Calu3 (cell line): ENCODE measurements at regions not wholly inside any gene's neighbourhood (a gene's known extent, or its start where the extent isn't known, plus 50 kb on each side); places are given as distances from the start of the nearest gene placed in this dataset.

Source experiments
- BruUV-seq: library from RNA; stranded (reverse); fragments of 400-500 nt; replicated peaks from 2 replicates; lab custom pipeline; 2021; lab: Mats Ljungman, UMichigan
- CTCF ChIA-PET: fragments of 300-600 bp; sonication (Branson Sonifier 250); formaldehyde crosslinking; loops from one replicate; lab custom pipeline; 2022; ENCODE audit warnings: antibody characterized with exemption; lab: Charles Lee
- DNase-seq: peaks from one replicate; pipeline ENCODE4 v3.0.0; 2022
- H3K27ac Mint-ChIP-seq: one replicate; pipeline ENCODE4 v1.8.0; 2022; ENCODE audit warnings: mixed read lengths; ENCODE audit not compliant: unreplicated experiment
- H3K27me3 Mint-ChIP-seq: one replicate; pipeline ENCODE4 v1.8.0; 2022; ENCODE audit warnings: mixed read lengths; ENCODE audit not compliant: unreplicated experiment
- H3K36me3 Mint-ChIP-seq: one replicate; pipeline ENCODE4 v1.8.0; 2022; ENCODE audit warnings: mild to moderate bottlenecking, moderate library complexity, mixed read lengths; ENCODE audit not compliant: insufficient read depth, unreplicated experiment
- H3K4me1 Mint-ChIP-seq: one replicate; pipeline ENCODE4 v1.8.0; 2022; ENCODE audit warnings: mild to moderate bottlenecking, low read depth, mixed read lengths; ENCODE audit not compliant: unreplicated experiment
- H3K4me3 Mint-ChIP-seq: one replicate; pipeline ENCODE4 v1.8.0; 2022; ENCODE audit warnings: mild to moderate bottlenecking, low read depth, moderate library complexity, mixed read lengths; ENCODE audit not compliant: unreplicated experiment
- H3K9me3 Mint-ChIP-seq: one replicate; pipeline ENCODE4 v1.8.0; 2022; ENCODE audit warnings: low read depth, mixed read lengths; ENCODE audit not compliant: unreplicated experiment
- CTCF ChIP-seq: fragments of 200-600 bp; IDR thresholded peaks from one replicate; pipeline ENCODE4 v1.8.0; 2022; ENCODE audit warnings: antibody characterized with exemption; ENCODE audit not compliant: unreplicated experiment
- intact Hi-C: fragments of 100-400 bp; cut with micrococcal nuclease; formaldehyde crosslinking; loops from one replicate; pipeline ENCODE4 v1.10.0; 2022; ENCODE audit not compliant: unreplicated experiment

GRCh38 chr2:64711252-64711800, 57.6 kb upstream of the SERTAD2 start:
- Mint-ChIP-seq H3K4me3 (no peak overlapping the region), H3K9me3 (no peaks in the 10 kb centered on the region), H3K27me3 (no peaks in the 10 kb centered on the region), H3K27ac (no peak overlapping the region), H3K36me3 (no peaks in the 10 kb centered on the region), H3K4me1 (no peaks in the 10 kb centered on the region)
- TF ChIP-seq CTCF = no peak
- no TSS peak for BruUV-seq
- DNase-seq = no peak
- intact Hi-C loops = no loop called here
- CTCF ChIA-PET = no interaction called here

- no TSS peak for BruUV-seq
- no peak overlapping the region for H3K4me3 Mint-ChIP-seq
These were observed 60.0 kb upstream of the SERTAD2 start for GRCh38 chr2:64713686-64714085.

GRCh38 chr2:64716569-64716968, 62.9 kb upstream of the SERTAD2 start:
- TF ChIP-seq CTCF = no peak
- Mint-ChIP-seq H3K9me3 (no peaks in the 10 kb centered on the region), H3K4me3 (no peak overlapping the region), H3K27me3 (no peaks in the 10 kb centered on the region), H3K36me3 (no peaks in the 10 kb centered on the region), H3K4me1 (no peaks in the 10 kb centered on the region), H3K27ac (no peak overlapping the region)
- intact Hi-C loops = no loop called here
- CTCF ChIA-PET = interaction anchor here (0.6 kb wide), 1 partner anchor 182 kb away, joined by 3 read pairs; no protein-coding TSS in a partner anchor
- no TSS peak for BruUV-seq
- DNase-seq = no peak

More at GRCh38 chr2:64713686-64714085, 60.0 kb upstream of the SERTAD2 start:
- CTCF ChIA-PET = no interaction called here
- Mint-ChIP-seq H3K9me3 (no peaks in the 10 kb centered on the region), H3K27me3 (no peaks in the 10 kb centered on the region), H3K36me3 (no peaks in the 10 kb centered on the region), H3K27ac (no peak overlapping the region), H3K4me1 (no peaks in the 10 kb centered on the region)
- TF ChIP-seq CTCF = no peak
- intact Hi-C loops = no loop called here
- no peak for DNase-seq

GRCh38 chr2:64718250-64718885, 64.7 kb upstream of the SERTAD2 start:
- CTCF ChIA-PET = no interaction called here
- Mint-ChIP-seq H3K27ac (no peak overlapping the region), H3K4me3 (no peak overlapping the region), H3K27me3 (no peaks in the 10 kb centered on the region), H3K9me3 (no peaks in the 10 kb centered on the region), H3K36me3 (no peaks in the 10 kb centered on the region), H3K4me1 (no peaks in the 10 kb centered on the region)
- intact Hi-C loops = no loop called here
- DNase-seq = no peak
- no TSS peak for BruUV-seq
- TF ChIP-seq CTCF = no peak
